NCI-H187 treated with DMSO at 0.1 percent for 48 hours (cell line): ENCODE measurements at regions not wholly inside any gene's neighbourhood (a gene's known extent, or its start where the extent isn't known, plus 50 kb on each side); places are given as distances from the start of the nearest gene placed in this dataset.
"Not testable (repeated sequence)": the region's sequence is repeated elsewhere in the genome, so short reads cannot be mapped to it uniquely, and the experiment has no call there.

ENCODE experiments used
- DNase-seq: peaks from one replicate; lab custom pipeline; 2025; lab: John Stamatoyannopoulos, UW

DNA sequence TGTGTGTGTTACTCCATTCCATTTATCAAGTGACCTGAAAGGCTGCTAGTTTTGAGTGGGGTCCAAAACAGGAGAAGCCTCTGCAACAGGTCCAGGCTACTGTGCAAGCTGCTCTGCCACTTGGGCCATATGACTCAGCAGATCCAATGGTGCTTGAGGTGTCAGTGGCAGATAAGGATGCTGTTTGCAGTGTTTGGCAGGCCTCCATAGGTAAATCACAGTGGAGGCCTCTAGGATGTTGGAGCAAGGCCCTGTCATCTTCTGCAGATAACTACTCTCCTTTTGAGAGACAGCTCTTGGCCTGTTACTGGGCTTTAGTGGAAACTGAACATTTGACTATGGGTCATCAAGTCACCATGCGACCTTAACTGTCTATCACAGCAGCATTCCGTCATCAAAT, 52.3 kb upstream of the SMARCAD1 start:
- DNase-seq, result not testable (repeated sequence)

DNA sequence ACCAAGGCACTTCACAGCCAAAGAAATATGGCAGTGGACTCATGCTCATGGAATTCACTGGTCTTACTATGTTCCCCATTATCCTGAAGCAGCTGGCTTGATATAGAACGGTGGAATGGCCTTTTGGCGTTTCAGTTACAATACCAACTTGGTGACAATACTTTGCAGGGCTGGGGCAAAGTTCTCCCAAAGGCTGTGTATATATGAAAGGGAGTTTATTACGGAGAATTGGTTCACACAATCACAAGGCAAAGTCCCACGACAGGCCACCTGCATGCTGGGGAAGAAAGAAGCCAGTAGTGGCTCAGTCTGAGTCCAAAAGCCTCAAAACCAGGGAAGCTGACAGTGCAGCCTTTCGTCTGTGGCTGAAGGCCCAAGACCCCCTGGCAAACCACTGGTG, 50.8 kb upstream of the SMARCAD1 start:
- DNase-seq, result no peak
